ENCODE measurements at regions not wholly inside any gene's neighbourhood (a gene's known extent, or its start where the extent isn't known, plus 50 kb on each side); places are given as distances from the start of the nearest gene placed in this dataset.

- TF ChIP-seq CTCF (IDR thresholded peaks at IDR 0.05; ENCODE audit: low read depth, low read length, missing input control): no peak
- TF ChIP-seq EGR1 (IDR thresholded peaks at IDR 0.05; ENCODE audit: low read depth in 2 of 2): no peak
- TF ChIP-seq FOXA1 (IDR thresholded peaks at IDR 0.05): no peak
- no peak for TF ChIP-seq YY1 (IDR thresholded peaks at IDR 0.05)
- no peak for TF ChIP-seq ZBTB33 (IDR thresholded peaks at IDR 0.05)
- TF ChIP-seq GABPA (IDR thresholded peaks at IDR 0.05 in 1 of 2, conservative IDR thresholded peaks at IDR 0.05 in 1 of 2): no peak
- TF ChIP-seq RAD21 (IDR thresholded peaks at IDR 0.05): no peak
- TF ChIP-seq SP1 (IDR thresholded peaks at IDR 0.05): no peak
- no peak for TF ChIP-seq ATF3 (IDR thresholded peaks at IDR 0.05)
- TF ChIP-seq JUND (IDR thresholded peaks at IDR 0.05): no peak
Measured at GRCh38 chr10:4111643-4112042, 326.6 kb upstream of the KLF6 start.

Measured in liver (tissue), 3 donors.